NCI-H524 (cell line): ENCODE measurements at regions not wholly inside any gene's neighbourhood (a gene's known extent, or its start where the extent isn't known, plus 50 kb on each side); places are given as distances from the start of the nearest gene placed in this dataset.

Experiments
- DNase-seq, 2 experiments: peaks; one replicate each; lab custom pipeline; 2025; lab: John Stamatoyannopoulos, UW

DNA sequence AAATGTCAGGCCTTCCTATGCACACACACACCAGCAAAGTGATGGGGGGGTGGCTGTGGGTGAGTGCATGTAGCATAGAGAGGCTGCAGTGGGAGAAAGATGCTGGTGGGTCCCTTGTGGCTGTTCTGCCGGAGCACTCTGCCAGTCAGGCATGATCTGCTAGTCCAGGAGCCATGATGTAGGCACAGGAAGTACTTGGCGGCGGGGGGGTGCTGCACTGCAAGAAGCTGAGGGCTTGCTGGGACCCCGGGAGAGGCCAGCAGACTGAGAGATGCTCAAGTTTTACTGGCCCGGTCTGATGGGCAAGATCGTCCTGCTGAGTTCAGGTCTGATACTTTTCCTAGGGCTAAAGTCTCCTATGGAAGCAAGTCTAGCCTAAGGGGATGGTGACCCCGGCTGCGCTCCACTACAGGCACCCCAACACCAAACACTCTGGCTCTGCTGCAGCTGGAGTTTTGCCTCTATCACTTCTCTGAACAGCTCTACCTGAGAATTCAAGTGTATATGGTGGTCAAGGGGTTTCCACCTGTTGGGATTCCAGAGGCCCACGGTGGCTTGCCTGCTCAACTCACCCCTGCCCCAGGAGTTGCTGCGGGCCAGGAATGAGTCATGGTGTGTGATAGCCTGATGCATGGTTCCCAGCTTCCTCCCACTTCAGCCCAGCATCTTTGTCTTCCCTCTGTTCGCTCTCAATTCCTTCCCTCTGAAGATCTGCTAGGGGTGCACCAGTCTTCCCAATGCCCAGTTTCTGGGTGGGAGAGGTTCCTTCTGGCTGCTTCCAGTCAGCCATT lies 971.8 kb upstream of the ADGRB3 start:
- DNase-seq = no peak

GRCh38 chr6:67653561-67653960 lies 981.5 kb upstream of the ADGRB3 start:
- no peak for DNase-seq

- DNase-seq = no peak
Measured at GRCh38 chr6:67646550-67646949, 988.5 kb upstream of the ADGRB3 start.

- DNase-seq = no peak
Measured at GRCh38 chr6:67643281-67643680, 991.8 kb upstream of the ADGRB3 start.

- DNase-seq = no peak
Measured at GRCh38 chr6:67642582-67642981, 992.5 kb upstream of the ADGRB3 start.

DNA sequence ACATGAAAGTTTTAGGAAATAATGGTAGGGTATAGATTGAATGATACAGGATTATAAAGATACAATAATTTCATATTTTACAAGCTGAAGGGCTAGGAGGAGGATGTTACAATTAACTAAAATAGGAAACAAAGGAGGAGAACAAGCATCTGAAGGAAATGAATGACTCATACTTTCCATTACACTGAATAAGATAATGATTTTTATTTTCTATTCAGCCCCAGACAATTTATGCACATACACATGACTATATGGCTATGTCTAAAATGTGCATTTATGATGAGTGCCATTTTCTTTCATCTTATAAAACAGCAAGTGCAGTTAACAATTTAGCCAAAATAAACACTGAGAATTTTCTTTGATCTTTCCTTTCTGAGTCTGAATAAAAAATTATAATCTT lies 994.6 kb upstream of the ADGRB3 start:
- DNase-seq = no peak

- DNase-seq = no peak
Measured at GRCh38 chr6:67639161-67639560, 995.9 kb upstream of the ADGRB3 start.

DNA sequence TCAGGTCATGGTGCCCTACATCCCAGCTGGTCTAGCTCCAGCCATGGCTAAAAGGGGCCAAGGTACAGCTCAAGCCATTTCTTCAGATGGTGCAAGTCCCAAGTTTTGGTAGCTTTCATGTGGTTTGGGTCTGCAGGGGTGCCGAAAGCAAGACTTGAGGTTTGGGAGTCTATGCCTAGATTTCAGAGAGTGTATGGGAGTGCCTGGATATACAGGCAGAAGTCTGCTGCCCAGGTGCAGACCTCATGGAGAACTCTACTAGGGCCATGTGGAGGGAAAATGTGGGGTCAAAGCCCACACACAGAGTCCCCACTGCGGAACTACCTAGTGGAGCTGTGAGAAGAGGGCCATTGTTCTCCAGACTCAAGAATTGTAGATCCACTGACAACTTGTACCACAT lies 1000.9 kb upstream of the ADGRB3 start:
- no peak for DNase-seq

DNA sequence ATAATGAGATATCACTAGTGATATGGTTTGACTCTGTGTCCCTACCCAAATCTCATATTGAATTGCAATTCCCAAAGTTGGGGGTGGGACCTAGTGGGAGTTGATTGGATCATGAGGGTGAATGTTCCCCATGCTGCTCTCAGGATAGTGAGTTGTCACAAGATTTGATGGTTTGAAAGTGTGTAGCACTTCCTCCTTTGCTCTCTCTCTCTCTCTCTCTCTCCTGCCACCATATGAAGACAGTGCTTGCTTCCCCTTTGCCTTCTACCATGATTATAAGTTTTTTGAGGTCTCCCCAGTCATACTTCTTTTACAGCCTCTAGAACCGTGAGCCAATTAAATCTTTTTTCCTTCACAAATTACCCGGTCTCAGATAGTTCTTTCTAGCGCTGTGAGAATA lies 1002.0 kb upstream of the ADGRB3 start:
- no peak for DNase-seq

GRCh38 chr6:67630146-67630545 lies 1004.9 kb upstream of the ADGRB3 start:
- no peak for DNase-seq

- DNase-seq = no peak
Measured at GRCh38 chr6:67629258-67629657, 1005.8 kb upstream of the ADGRB3 start.

DNA sequence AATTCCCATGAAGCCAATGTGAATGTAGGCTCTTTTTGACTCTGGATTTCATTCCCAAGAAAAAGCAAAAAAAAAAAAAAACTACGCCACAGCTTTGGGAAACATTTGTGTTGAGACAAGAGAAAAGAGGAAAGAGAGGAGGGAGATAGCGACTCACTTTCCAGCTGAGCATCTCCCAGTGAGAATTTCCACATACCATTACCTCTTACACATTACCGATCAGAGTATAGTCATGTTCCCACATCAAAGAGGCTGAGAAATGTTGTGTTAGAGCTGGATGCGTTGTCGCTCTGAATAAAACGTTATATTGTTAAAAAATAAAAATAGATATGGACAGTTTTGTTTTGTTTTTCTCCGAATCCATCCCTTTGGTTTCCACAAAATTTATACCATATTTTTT lies 1019.3 kb upstream of the ADGRB3 start:
- DNase-seq = no peak

DNA sequence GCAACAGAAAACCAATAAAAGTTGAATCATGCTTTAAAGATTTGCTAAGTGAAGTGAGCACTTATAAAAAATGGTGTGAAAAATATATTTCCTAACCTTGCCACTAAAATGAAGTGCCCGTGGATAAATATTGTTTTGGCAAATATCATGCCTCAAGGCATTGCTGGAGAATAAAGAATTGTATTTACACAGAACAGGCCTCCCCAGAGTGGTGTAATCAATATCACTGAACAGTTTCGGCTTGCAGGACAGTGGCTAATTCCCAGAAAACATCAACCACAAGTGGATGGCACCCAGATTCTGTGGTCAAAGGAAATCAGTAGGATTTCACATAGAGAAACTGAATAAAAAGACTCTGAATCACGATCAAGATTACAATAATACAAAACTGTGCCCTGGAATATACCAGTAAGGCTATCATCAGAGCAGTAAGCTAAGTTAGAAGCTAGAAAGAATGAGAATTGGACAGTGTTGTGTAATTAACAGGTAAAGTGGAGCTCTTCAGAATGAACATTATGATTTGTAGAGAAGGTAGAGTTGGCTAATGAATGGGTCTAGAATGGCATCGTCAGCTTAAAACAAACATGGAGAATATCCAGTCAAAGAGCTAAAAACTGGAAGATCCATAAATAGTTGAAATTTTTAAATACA lies 1026.9 kb upstream of the ADGRB3 start:
- no peak for DNase-seq

DNA sequence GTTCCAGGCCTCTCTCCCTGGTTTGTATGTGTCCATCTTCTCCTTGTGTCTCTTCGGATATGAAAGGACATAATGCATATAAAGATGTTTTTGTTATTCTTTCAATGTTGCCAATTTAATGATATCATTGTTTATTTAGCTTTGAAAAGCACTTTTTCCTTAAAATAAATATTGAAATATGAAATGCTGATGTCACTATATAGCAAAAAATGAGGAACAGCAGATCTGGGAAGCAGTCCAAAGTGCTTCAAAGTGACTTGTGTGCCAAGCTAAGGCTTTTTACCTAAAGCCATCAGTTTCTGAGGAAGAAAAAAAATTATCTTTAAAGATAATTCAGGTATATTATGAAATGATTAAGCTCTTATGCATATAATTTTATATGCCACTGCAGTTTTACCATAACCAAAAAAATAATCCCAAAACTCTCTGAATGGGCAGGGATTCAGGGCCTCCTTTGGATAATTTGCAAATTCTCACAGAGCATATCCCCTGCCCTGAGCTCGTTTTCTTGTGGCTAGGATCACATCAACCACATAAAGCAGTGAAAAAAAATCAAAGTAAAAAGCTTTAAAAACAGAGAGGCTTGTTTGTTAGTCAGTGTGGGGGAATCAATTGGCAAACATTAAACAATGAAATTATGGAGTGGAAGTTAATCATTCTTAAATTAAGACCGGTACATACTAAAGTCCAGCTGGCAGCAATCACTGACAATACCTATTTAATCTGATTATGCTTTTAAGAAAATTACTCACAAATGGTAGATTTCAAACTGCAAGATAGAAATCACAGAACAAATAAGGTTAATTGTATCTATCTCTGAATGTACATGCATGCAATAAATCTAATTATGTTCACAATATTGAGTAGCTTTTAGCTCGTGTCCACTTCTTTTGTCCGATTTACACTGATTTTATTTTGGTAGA lies 1027.9 kb upstream of the ADGRB3 start:
- no peak for DNase-seq

GRCh38 chr6:67594366-67594765 lies 1040.7 kb upstream of the ADGRB3 start:
- DNase-seq = no peak

DNA sequence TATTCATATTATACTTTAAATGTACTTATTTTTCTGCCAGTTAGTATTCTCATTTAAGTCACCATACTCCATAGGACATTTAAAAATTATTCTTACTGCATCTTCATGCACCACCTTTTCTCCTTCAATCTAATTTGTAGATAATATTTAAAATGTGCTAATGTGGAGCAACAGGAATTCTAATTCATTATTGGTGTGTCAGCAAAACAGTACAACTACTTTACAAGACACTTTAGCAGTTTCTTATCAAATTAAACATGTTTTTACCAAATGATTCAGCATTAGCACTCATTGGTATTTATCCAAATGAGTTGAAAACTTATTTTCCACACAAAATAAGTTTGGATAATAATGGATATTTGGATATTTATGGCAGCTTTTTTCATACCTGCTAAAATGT lies 1041.8 kb upstream of the ADGRB3 start:
- DNase-seq = no peak

DNA sequence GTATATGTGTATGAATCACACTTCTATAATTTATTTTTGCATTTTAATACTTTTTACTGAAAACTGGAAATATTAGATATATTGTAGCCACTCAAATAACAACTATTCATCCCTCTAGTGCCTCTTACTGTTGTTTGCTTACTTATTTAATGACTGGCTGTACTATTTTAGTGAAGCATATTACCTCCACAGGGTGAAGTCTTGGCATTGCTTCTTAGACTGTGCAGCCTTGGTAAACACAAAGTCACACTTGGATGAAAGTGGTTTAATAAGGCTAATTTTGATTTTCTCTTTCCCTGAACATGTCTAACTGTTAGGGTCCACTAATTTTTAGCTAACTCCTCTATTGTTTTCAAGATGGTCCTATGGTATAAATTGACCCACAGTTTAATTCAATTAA lies 1043.2 kb upstream of the ADGRB3 start:
- DNase-seq = no peak

DNA sequence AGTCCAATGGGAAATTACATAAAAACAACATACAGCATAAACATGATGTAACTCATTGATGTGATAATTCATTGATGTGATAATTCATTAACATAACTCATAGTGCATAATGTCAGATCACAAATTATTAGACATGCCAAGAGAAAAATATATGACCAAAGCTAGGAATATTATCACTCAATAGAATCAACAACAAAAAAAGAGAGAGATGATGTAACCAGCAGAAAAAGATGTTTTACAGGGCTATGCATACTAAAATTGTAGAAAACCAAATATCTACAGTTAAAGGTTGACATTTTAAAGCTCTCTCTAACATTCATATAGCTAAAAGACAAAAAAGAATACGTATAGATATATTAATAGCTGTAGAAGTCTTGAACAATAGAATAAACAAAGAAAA lies 1067.2 kb upstream of the ADGRB3 start:
- DNase-seq = no peak

- DNase-seq = no peak
Measured at GRCh38 chr6:67563671-67564070, 1071.4 kb upstream of the ADGRB3 start.

- DNase-seq = no peak
Measured at GRCh38 chr6:67560068-67560467, 1075.0 kb upstream of the ADGRB3 start.

DNA sequence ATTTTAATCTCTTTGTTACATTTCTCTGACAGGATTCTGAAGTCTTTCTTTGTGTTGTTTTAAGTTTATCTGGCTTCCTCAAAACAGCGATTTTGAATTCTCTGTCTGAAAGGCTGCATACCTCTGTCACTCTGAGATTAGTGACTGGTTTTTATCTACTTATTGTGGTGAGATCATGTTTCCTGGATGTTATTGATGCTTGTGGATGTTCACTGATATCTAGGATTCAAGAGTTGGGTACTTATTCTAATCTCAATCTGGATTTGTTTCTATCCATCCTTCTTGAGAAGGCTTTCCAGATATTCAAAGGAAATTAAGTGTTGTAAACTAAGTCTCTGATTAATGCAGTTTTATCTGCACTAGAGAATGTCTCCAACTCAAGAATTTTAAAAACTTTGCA lies 1076.1 kb upstream of the ADGRB3 start:
- DNase-seq = no peak

DNA sequence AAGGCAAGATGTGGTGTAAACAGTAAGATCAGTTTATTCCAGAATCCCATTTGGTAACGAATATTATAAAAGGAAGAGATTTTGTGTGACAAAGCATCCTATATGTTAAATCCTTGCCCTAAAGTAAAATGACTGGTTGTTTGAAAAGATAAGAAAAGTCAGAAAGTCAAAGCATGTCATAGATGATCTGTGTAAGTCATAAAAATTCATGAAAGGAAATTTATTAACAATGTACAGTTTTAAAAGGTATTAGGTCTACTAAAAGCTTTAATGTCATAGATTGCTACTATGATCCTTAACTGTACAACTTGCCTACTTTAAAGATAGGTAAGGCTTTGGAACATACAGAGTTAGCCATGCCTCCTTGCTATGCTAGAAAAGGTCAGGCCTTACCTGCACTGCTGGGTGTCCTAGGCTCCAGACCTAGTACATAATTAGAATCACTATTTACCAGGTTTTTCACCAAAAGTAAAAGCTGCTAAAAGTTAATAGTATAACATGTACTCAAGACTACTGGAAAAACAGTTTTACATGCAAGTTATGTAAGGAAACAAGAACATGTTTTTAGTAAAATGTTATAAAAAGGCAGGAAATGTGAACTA lies 1090.1 kb upstream of the ADGRB3 start:
- DNase-seq = no peak
